ENCODE measurements at regions not wholly inside any gene's neighbourhood (a gene's known extent, or its start where the extent isn't known, plus 50 kb on each side); places are given as distances from the start of the nearest gene placed in this dataset.

GRCh38 chrX:45804276-45804675, 603.6 kb upstream of the DIPK2B start:
- CTCF ChIA-PET = no interaction called here
- H3K4me2 ChIP-seq = peak overlapping the region; percentile 90
- peak overlapping the region; percentile 69 to 84; a peak in 5 of 6 replicates for H3K27ac ChIP-seq
- no peak for TF ChIP-seq JUN (IDR thresholded peaks at IDR 0.05)
- no peak for TF ChIP-seq CHD4 (IDR thresholded peaks at IDR 0.05; ENCODE audit: borderline replicate concordance)
- no peak for TF ChIP-seq MAZ (IDR thresholded peaks at IDR 0.05; ENCODE audit: borderline replicate concordance, low read depth, low read length)
- POLR2A ChIA-PET = no interaction called here
- no peaks in the 10 kb centered on the region for H3K9me3 ChIP-seq
- ATAC-seq (no peak), DNase-seq (ENCODE audit: low read depth in 1 of 2, low spot score in 1 of 2) (no peak), FAIRE-seq (no peak)
- 0 out of 3 replicates have a peak overlapping the region, but pooled peaks have one; percentile 12 for H3K4me3 ChIP-seq
- 85% methylated on average over 3 of the region's 3 CpGs for WGBS (ENCODE audit: missing lambda C conversion rate)
- H3K4me1 ChIP-seq = peaks cover 90% of the 10 kb centered on the region

GRCh38 chrX:45803383-45803921, 602.8 kb upstream of the DIPK2B start:
- ATAC-seq = peak; percentile 48 to 55; a peak in 5 of 6 replicates
- peak in 1 of 2 experiments; percentile 60 for DNase-seq (ENCODE audit: low read depth in 1 of 2, low spot score in 1 of 2)
- 5% methylated on average over 4 of the region's 4 CpGs for WGBS (ENCODE audit: missing lambda C conversion rate)
- Histone ChIP-seq H3K4me2 (peak overlapping the region; percentile 90), H3K27ac (peak overlapping the region; percentile 69 to 84), H3K9me3 (no peaks in the 10 kb centered on the region), H3K4me3 (0 out of 3 replicates have a peak overlapping the region, but pooled peaks have one; percentile 15), H3K4me1 (peaks cover 90% of the 10 kb centered on the region)
- 0 out of 3 replicates have a peak, but pooled peaks have one; percentile 11 for TF ChIP-seq SMC3 (IDR thresholded peaks at IDR 0.05)
- TF ChIP-seq GATA3 (IDR thresholded peaks at IDR 0.05; ENCODE audit: borderline replicate concordance) = peak; percentile 47; the same call in 1 of the 2 replicates
- TF ChIP-seq JUNB (IDR thresholded peaks at IDR 0.05) = peak; percentile 88
- peak; percentile 71 for TF ChIP-seq FOSL2 (IDR thresholded peaks at IDR 0.05)
- TF ChIP-seq FOSL2 (CRISPR knock-in tag; IDR thresholded peaks at IDR 0.05) = peak; percentile 74
- no peak for TF ChIP-seq BHLHE40 (IDR thresholded peaks at IDR 0.05; ENCODE audit: low read depth, low read length)
- TF ChIP-seq MAFK (IDR thresholded peaks at IDR 0.05; ENCODE audit: partially characterized antibody) = no peak
- 0 out of 5 replicates have a peak, but pooled peaks of 1 of the 2 experiments have one; percentile 13 for TF ChIP-seq RAD21 (conservative IDR thresholded peaks at IDR 0.05 in 1 of 2, IDR thresholded peaks at IDR 0.05 in 1 of 2)
- TF ChIP-seq TFCP2L1 (CRISPR knock-in tag; IDR thresholded peaks at IDR 0.05) = no peak
- no peak for TF ChIP-seq RCOR1 (IDR thresholded peaks at IDR 0.05; ENCODE audit: low read depth, low read length)
- TF ChIP-seq CEBPB (IDR thresholded peaks at IDR 0.05) = peak; percentile 64 to 88
- no peak for TF ChIP-seq ESRRA (IDR thresholded peaks at IDR 0.05; ENCODE audit: borderline replicate concordance, low read length)
- TF ChIP-seq, protein P1, sequence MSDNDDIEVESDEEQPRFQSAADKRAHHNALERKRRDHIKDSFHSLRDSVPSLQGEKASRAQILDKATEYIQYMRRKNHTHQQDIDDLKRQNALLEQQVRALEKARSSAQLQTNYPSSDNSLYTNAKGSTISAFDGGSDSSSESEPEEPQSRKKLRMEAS (IDR thresholded peaks at IDR 0.05) = 0 out of 2 replicates have a peak, but pooled peaks have one; percentile 23
- TF ChIP-seq NFE2L2 (conservative IDR thresholded peaks at IDR 0.05; ENCODE audit: low read length) = no peak
- no peak for TF ChIP-seq EHF (CRISPR knock-in tag; IDR thresholded peaks at IDR 0.05)
- ChIA-PET CTCF (interaction anchor here (1.1 to 2.8 kb wide), 4 partner anchors 30 to 573 kb away, joined by 6 to 12 read pairs (median 8); no protein-coding TSS in a partner anchor), POLR2A (interaction anchor here (0.8 kb wide), 1 partner anchor 573 kb away, joined by 5 read pairs; no protein-coding TSS in a partner anchor)
- FAIRE-seq = peak; percentile 90

GRCh38 chrX:45801554-45801953, 600.9 kb upstream of the DIPK2B start:
- H3K4me1 ChIP-seq = peaks cover 90% of the 10 kb centered on the region
- peak overlapping the region; percentile 90 for H3K4me2 ChIP-seq
- ChIA-PET POLR2A (interaction anchor here (0.6 kb wide), 3 partner anchors 27 to 37 kb away, joined by 3 to 4 read pairs (median 3); no protein-coding TSS in a partner anchor), CTCF (interaction anchor here (0.7 to 3.1 kb wide), 22 partner anchors 15 to 607 kb away, joined by 3 to 12 read pairs (median 6); no protein-coding TSS in a partner anchor)
- peak; percentile 69 to 81; a peak in 5 of 6 replicates for ATAC-seq
- H3K27ac ChIP-seq = peak overlapping the region; percentile 84 to 91
- no peaks in the 10 kb centered on the region for H3K9me3 ChIP-seq
- WGBS (ENCODE audit: missing lambda C conversion rate) = 2% methylated on average over 6 of the region's 6 CpGs
- peak; percentile 89 for FAIRE-seq
- H3K4me3 ChIP-seq = peak overlapping the region; percentile 33
- peak in 1 of 2 experiments; percentile 62 for DNase-seq (ENCODE audit: low read depth in 1 of 2, low spot score in 1 of 2)
- TF ChIP-seq ZSCAN20 (CRISPR knock-in tag; IDR thresholded peaks at IDR 0.05) (no peak), MAFK (IDR thresholded peaks at IDR 0.05; ENCODE audit: partially characterized antibody) (no peak), SMC3 (IDR thresholded peaks at IDR 0.05) (peak; percentile 40; the same call in 2 of the 3 replicates), E2F6 (IDR thresholded peaks at IDR 0.05; ENCODE audit: borderline replicate concordance, low read depth) (no peak), CHD4 (IDR thresholded peaks at IDR 0.05; ENCODE audit: borderline replicate concordance) (no peak), HMGXB4 (CRISPR knock-in tag; IDR thresholded peaks at IDR 0.05; ENCODE audit: borderline replicate concordance) (no peak), RAD21 (conservative IDR thresholded peaks at IDR 0.05 in 1 of 2, IDR thresholded peaks at IDR 0.05 in 1 of 2) (peak; percentile 29 to 53; a peak in 4 of 5 replicates), CEBPB (IDR thresholded peaks at IDR 0.05) (no peak), HOXA7 (CRISPR knock-in tag; IDR thresholded peaks at IDR 0.05) (no peak), HOXB5 (CRISPR knock-in tag; IDR thresholded peaks at IDR 0.05) (no peak), RFX5 (IDR thresholded peaks at IDR 0.05) (no peak), JUN (IDR thresholded peaks at IDR 0.05) (no peak), MAZ (IDR thresholded peaks at IDR 0.05; ENCODE audit: borderline replicate concordance, low read depth, low read length) (no peak), POLR2AphosphoS2 (conservative IDR thresholded peaks at IDR 0.05; ENCODE audit: low read length) (no peak), ZFP36 (IDR thresholded peaks at IDR 0.05; ENCODE audit: borderline replicate concordance, partially characterized antibody) (no peak)
- TF ChIP-seq, protein P2, sequence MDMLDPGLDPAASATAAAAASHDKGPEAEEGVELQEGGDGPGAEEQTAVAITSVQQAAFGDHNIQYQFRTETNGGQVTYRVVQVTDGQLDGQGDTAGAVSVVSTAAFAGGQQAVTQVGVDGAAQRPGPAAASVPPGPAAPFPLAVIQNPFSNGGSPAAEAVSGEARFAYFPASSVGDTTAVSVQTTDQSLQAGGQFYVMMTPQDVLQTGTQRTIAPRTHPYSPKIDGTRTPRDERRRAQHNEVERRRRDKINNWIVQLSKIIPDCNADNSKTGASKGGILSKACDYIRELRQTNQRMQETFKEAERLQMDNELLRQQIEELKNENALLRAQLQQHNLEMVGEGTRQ (IDR thresholded peaks at IDR 0.05) = no peak
- TF ChIP-seq, protein P3, sequence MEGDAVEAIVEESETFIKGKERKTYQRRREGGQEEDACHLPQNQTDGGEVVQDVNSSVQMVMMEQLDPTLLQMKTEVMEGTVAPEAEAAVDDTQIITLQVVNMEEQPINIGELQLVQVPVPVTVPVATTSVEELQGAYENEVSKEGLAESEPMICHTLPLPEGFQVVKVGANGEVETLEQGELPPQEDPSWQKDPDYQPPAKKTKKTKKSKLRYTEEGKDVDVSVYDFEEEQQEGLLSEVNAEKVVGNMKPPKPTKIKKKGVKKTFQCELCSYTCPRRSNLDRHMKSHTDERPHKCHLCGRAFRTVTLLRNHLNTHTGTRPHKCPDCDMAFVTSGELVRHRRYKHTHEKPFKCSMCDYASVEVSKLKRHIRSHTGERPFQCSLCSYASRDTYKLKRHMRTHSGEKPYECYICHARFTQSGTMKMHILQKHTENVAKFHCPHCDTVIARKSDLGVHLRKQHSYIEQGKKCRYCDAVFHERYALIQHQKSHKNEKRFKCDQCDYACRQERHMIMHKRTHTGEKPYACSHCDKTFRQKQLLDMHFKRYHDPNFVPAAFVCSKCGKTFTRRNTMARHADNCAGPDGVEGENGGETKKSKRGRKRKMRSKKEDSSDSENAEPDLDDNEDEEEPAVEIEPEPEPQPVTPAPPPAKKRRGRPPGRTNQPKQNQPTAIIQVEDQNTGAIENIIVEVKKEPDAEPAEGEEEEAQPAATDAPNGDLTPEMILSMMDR (IDR thresholded peaks at IDR 0.05) = peak; percentile 48
